ENCODE measurements at regions not wholly inside any gene's neighbourhood (a gene's known extent, or its start where the extent isn't known, plus 50 kb on each side); places are given as distances from the start of the nearest gene placed in this dataset.

GRCh38 chr17:33529816-33530215, 236.7 kb upstream of the ASIC2 start:
- intact Hi-C loops (cut with DNase I): no loop called here
- DNase-seq (no peak), ATAC-seq (no peak)
- no peak for TF ChIP-seq CTCF (IDR thresholded peaks at IDR 0.05)
- H3K36me3 ChIP-seq: no peaks in the 10 kb centered on the region
- H3K4me1 ChIP-seq: no peaks in the 10 kb centered on the region
- no peaks in the 10 kb centered on the region for H3K27me3 ChIP-seq
- H3K9me3 ChIP-seq: peaks cover 0 to 10% of the 10 kb centered on the region in 2 donors
- H3K27ac ChIP-seq: no peak overlapping the region
- no peak overlapping the region for H3K4me3 ChIP-seq

GRCh38 chr17:33531311-33531710, 238.2 kb upstream of the ASIC2 start:
- intact Hi-C loops (cut with DNase I): no loop called here
- no peak for TF ChIP-seq CTCF (IDR thresholded peaks at IDR 0.05)
- ATAC-seq: no peak
- H3K4me3 ChIP-seq: no peak overlapping the region
- DNase-seq: no peak
- no peaks in the 10 kb centered on the region for H3K27me3 ChIP-seq
- no peaks in the 10 kb centered on the region for H3K36me3 ChIP-seq
- H3K9me3 ChIP-seq: peaks cover 0 to 10% of the 10 kb centered on the region in 2 donors
- H3K4me1 ChIP-seq: no peaks in the 10 kb centered on the region
- H3K27ac ChIP-seq: no peak overlapping the region

GRCh38 chr17:33534087-33534486, 241.0 kb upstream of the ASIC2 start:
- DNase-seq: no peak
- H3K4me3 ChIP-seq: no peak overlapping the region

GRCh38 chr17:33545124-33545523, 252.0 kb upstream of the ASIC2 start:
- Histone ChIP-seq H3K36me3 (no peaks in the 10 kb centered on the region), H3K9me3 (no peaks in the 10 kb centered on the region), H3K27me3 (peaks cover 0 to 6% of the 10 kb centered on the region in 2 donors), H3K4me3 (no peak overlapping the region), H3K27ac (no peak overlapping the region), H3K4me1 (no peaks in the 10 kb centered on the region)
- no peak for DNase-seq
- ATAC-seq: no peak
- no peak for TF ChIP-seq CTCF (IDR thresholded peaks at IDR 0.05)
- intact Hi-C loops (cut with DNase I): no loop called here

More at GRCh38 chr17:33534087-33534486, 241.0 kb upstream of the ASIC2 start:
- no peaks in the 10 kb centered on the region for H3K4me1 ChIP-seq
- no peak overlapping the region for H3K27ac ChIP-seq
- no peak for TF ChIP-seq CTCF (IDR thresholded peaks at IDR 0.05)
- H3K36me3 ChIP-seq: no peaks in the 10 kb centered on the region
- intact Hi-C loops (cut with DNase I): no loop called here
- H3K9me3 ChIP-seq: no peaks in the 10 kb centered on the region
- ATAC-seq: no peak
- no peaks in the 10 kb centered on the region for H3K27me3 ChIP-seq

GRCh38 chr17:33550261-33550660, 257.2 kb upstream of the ASIC2 start:
- intact Hi-C loops (cut with DNase I): loop anchor here in 1 of 2 donors (10.0 kb wide), 1 partner anchor 55 kb away; no protein-coding TSS in a partner anchor
- ATAC-seq: no peak

More at GRCh38 chr17:33550261-33550660, 257.2 kb upstream of the ASIC2 start:
- no peak overlapping the region for H3K27ac ChIP-seq
- no peak for TF ChIP-seq CTCF (IDR thresholded peaks at IDR 0.05)
- no peak overlapping the region for H3K4me3 ChIP-seq
- peaks cover 0 to 6% of the 10 kb centered on the region in 2 donors for H3K27me3 ChIP-seq
- H3K9me3 ChIP-seq: no peaks in the 10 kb centered on the region
- no peaks in the 10 kb centered on the region for H3K36me3 ChIP-seq
- no peak for DNase-seq
- H3K4me1 ChIP-seq: no peaks in the 10 kb centered on the region

Data from left lung (tissue), 4 donors.